ENCODE measurements at regions not wholly inside any gene's neighbourhood (a gene's known extent, or its start where the extent isn't known, plus 50 kb on each side); places are given as distances from the start of the nearest gene placed in this dataset.

DNA sequence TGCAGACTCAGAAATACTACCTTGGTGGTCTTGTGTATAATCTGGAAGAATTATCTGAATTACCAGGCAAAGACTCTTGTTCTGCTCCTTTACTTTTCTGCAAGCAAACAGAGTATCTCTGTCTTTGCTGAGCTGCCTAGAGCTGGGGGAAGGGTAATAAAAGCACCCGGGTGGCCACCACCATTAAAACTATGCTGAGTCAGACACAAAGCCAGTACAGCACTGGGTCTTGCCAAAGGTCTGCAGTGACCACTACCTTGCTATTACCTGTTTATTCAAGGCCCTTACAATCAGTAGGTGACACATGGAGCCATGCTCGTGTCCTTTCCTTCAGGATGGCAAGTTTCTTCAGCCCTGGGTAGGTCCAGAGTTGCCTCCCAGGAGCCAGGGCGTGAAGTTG lies 420.6 kb upstream of the CNTN5 start:
- no peak for TF ChIP-seq CTCF (IDR thresholded peaks at IDR 0.05)
- no peak for TF ChIP-seq EP300 (IDR thresholded peaks at IDR 0.05; ENCODE audit: low read depth)
